GM23248 (cell line): ENCODE measurements at regions not wholly inside any gene's neighbourhood (a gene's known extent, or its start where the extent isn't known, plus 50 kb on each side); places are given as distances from the start of the nearest gene placed in this dataset.

Source experiments
- EZH2 ChIP-seq: fragments of 200-600 bp; sonication (generic); IDR thresholded peaks from 2 replicates; pipeline ENCODE4 v1.6.1; 2018; ENCODE audit warnings: antibody characterized with exemption, mild to moderate bottlenecking; ENCODE audit not compliant: insufficient read depth, poor library complexity, severe bottlenecking
- EZH2phosphoT487 ChIP-seq: fragments of 200-600 bp; sonication (generic); IDR thresholded peaks from 2 replicates; pipeline ENCODE4 v1.6.1; 2018; ENCODE audit warnings: antibody characterized with exemption, moderate library complexity, mild to moderate bottlenecking, low read depth; ENCODE audit not compliant: insufficient read depth

GRCh38 chr16:13479549-13479948 is 440.4 kb upstream of the ERCC4 start:
- TF ChIP-seq EZH2 (no peak), EZH2phosphoT487 (no peak)
